ENCODE measurements at regions not wholly inside any gene's neighbourhood (a gene's known extent, or its start where the extent isn't known, plus 50 kb on each side); places are given as distances from the start of the nearest gene placed in this dataset.
"Not testable (repeated sequence)": the region's sequence is repeated elsewhere in the genome, so short reads cannot be mapped to it uniquely, and the experiment has no call there.

GRCh38 chr19:30690935-30691818, 319.0 kb downstream of the ZNF536 start:
- no peak for DNase-seq

DNA sequence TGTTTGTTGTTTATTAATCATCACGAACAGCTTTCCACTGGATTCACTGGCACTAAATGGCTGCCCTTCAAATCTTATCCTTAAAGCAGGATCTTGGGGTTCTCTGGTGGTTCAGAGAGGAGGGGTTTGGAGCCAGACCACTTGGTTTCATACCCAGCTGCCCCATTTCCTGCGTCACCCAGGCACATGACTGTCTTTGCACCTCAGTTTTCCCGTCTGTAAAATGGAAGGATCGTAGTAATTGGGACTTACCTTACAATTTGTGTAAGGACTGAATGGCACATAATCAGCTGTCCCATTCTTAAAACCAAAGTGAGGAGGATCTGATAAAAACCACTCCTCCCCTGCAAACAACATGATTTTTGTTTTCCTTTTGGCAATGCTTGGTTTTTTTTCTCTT, 318.3 kb downstream of the ZNF536 start:
- no peak for DNase-seq

GRCh38 chr19:30689474-30689873, 317.3 kb downstream of the ZNF536 start:
- DNase-seq = no peak

DNA sequence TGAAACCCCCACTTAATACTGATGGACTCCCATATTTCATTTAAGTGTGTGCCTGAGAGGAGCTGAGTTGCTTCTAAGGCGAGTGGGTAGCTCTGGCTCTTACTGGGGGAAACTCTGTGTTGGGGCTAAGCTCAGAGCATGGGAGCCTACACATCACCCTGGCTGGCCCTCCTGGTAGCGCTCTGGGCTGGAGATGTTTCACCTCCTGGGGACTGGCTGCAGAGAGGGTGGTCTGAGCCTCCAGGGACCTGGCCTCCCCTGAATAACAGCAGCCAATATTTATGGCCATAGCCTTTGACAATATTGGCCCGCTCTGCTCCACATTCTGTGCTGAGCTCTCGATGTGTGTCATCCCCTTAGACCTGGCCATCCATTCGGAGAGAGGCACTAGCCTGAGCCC, 316.5 kb downstream of the ZNF536 start:
- no peak for DNase-seq

DNA sequence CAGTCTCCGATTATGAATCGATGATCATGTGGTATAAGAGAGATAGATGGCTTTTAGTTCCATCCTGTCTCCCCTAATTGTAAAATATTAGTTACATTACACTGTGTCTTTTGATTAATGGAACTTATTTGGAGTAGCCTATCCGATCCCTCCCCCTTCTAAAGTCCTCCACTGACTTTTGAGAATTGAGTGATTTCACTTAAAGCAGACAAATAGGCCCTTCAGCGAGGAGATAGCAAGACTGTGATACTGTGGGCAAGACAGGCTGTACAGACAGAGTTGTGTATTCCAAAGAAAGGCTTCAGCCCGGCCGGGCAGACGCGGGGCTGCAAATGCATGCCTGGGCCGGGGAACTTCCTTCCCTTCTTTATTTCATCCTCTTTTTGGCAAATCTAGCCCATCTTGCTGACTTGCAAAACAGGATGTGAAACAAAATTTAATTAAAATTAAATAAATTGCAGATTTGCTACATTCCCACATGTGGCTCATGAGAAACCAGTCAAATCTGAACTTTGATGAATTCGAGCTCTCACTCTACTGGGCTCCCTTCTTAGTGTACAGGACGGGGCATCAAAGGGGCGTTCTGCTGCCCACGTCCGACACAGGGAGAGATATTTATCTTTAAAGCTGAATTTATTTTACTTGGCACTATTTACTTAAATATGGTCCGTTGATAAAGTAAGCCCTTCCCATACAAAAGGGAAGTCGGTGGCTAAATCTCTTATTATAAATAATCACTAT, 314.8 kb downstream of the ZNF536 start:
- DNase-seq = no peak

DNA sequence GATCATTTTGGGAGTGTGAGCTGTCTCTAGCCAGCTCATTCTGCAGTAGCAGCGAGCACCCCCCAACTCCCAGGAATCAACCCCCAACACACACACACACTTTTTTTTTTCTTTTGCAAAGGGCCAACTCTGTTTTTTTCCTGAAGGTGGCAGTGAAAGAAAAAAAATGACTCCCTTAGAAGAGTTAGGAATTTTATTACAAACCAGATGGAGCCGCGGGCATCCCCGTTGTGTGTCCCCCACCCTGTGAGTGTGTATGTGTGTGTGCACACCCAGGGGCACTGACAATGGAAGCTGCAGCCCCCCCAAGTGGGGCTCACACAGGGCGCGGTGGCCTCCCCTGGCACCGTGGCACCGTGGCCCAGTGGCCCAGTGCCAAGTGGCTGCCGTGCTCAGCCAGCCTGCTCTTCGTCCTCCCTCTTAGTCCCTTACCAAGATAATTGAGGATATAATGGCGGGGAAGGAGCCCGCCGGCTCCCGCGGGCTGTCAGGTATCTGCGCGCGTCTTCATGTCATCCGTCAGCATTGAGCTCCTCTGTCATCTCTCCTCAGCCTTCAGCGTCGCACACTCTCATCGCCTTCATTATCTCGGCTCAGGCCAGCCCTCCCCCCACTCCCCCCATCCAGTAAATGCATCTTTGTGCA, 314.1 kb downstream of the ZNF536 start:
- DNase-seq = no peak

- DNase-seq = no peak
Observed at GRCh38 chr19:30685426-30686000, 313.3 kb downstream of the ZNF536 start.

DNA sequence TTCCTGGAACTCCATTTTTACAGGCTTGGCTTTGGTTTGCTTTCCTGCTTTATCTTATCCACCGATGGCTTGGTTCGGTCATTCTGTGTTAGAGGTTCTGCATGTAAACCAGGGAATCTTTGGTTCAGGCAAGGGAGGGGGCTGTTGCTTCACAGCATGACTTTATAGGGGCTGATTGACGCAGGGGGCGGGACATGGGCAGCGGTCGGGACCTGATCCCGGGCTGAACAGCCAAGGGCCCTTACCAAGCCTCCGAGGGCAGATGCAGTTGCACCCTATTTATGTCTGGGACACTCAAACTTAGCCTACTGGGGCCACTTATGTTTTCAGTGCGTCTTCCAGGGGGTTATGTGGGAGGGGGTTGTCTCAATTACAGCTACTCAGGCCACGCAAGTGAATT, 312.4 kb downstream of the ZNF536 start:
- DNase-seq = no peak

GRCh38 chr19:30682999-30683536, 310.9 kb downstream of the ZNF536 start:
- DNase-seq = peak; percentile 87

DNA sequence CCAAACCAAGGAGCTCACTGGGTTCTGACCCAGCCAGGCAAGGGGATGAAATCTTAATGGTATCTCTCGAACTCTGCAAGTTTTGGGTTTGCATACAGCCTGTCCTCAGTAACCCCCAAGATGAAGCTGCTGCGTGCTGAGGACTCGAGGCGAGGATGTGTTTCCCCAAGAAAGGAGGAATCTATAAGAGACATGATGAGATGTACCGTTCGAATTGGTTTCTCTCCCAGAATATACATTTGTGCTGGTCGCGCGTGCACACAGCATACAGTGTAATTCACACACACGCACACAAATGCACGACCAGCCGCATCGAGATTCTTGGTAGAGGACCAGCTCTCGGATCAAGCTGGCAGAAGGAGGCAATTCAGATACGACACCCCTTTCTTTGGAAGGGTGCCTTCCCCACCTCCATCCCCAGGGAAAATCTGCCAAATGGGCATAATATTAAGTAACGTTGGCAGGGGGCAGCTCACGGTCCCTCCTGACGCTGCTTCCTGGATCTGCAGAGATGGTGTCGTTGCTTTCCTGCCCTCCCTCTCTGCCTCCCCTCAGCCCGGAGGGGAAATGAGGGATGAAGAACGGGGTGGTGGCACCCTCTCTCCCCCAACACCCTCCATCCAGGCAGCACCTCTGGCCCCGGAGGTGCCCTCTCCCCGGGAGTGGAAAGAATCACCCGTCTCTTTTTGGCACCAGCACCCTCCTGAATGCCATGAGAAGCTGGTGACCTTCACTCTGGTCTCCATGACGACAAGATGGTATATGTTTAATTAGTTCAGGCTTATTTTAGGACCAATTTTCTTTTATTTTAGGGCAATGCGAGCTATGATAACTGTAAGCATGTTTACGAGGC, 310.2 kb downstream of the ZNF536 start:
- no peak for DNase-seq

DNA sequence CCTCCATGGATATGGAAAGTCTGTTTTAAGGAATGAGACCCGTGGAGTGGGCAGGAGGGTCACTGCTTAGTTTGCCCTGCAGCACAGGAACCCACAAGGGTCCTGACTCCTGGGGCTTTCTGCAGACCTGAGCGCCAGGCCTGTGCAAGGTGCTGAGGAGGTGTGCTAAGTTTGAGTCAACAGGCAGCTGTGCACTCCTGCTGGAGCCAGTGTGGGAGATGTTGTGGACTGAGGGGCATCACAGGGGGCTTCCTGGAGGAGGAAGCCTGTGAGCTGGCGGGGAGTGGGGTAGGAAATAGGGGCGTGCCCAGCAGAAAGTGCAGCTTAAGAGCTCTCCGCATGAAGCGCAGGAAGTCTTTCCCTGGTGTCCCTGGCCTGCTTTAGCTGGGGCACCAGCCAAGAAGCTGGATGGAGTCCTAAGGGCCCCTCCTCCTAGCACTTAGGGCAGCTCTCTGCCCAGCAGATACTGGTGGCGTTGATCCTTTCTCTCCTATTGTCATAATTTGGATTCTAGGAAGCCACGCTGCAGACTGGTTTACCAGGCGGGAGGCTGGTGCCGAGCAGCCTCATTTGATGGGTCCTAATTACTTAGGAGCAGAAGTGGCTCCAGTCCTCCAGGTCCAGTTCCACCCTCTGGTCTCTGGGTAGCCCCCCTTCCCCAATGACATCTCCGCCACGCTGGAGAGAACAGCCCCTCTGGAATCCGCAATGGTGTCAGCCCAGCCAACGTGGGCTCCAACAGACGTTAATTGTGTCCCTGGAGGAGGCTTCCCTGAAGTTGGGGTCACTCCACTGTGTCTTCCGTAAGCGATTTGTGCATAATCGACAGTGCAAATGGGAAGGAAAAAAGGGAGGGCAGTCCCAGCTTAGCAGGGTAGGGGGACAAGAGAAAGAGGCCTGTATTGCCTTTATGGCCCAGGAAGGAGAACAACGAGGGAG, 309.2 kb downstream of the ZNF536 start:
- no peak for DNase-seq

DNA sequence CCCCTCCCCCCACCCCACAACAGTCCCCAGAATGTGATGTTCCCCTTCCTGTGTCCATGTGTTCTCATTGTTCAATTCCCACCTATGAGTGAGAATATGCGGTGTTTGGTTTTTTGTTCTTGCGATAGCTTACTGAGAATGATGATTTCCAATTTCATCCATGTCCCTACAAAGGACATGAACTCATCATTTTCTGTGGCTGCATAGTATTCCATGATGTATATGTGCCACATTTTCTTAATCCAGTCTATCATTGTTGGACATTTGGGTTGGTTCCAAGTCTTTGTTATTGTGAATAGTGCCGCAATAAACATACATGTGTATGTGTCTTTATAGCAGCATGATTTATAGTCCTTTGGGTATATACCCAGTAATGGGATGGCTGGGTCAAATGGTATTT, 308.2 kb downstream of the ZNF536 start:
- not testable (repeated sequence) for DNase-seq

GRCh38 chr19:30679789-30680188, 307.6 kb downstream of the ZNF536 start:
- DNase-seq = no peak

- DNase-seq = peak; percentile 57
Observed at GRCh38 chr19:30679153-30679702, 307.0 kb downstream of the ZNF536 start.

DNA sequence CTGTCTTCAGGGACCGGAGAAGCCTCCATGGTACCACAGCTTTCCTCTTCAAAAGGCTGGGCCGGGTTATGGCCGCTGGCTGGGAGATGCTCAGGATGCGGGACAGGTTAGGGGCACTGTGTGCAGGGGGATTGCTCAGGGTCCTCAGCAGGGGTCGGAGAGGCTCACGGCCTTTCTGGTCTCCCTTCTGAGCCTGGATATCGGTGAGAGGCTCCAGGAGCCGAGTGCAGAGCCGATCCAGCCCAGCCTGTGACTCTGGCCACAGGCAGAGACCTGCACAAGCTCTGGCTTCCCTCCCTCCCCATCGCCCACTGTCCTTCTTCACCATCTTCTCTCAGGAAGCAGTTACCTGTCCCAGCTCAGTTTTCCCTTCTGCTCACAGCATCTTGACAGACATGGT, 306.0 kb downstream of the ZNF536 start:
- DNase-seq = no peak

- no peak for DNase-seq
Observed at GRCh38 chr19:30677702-30678101, 305.5 kb downstream of the ZNF536 start.

GRCh38 chr19:30676990-30677679, 305.0 kb downstream of the ZNF536 start:
- no peak for DNase-seq

GRCh38 chr19:30675086-30675485, 302.9 kb downstream of the ZNF536 start:
- DNase-seq = no peak

- no peak for DNase-seq
Observed at GRCh38 chr19:30674656-30675055, 302.5 kb downstream of the ZNF536 start.

- DNase-seq = no peak
Observed at GRCh38 chr19:30673336-30673735, 301.2 kb downstream of the ZNF536 start.

Data from left hindlimb (tissue), 1 donor.